Fibroblast of lung (primary cell): ENCODE measurements at regions not wholly inside any gene's neighbourhood (a gene's known extent, or its start where the extent isn't known, plus 50 kb on each side); places are given as distances from the start of the nearest gene placed in this dataset.

Experiments
- DNase-seq, 2 donors: peaks; one replicate each; pipeline versions ENCODE4 v3.0.0 to v3.0.0-alpha.2; 2010; ENCODE audit warnings: low read depth in 2 of 2
- H2AFZ ChIP-seq: 2 replicates; pipeline ENCODE4 v1.5.1; 2012; ENCODE audit warnings: low read length, control low read depth, inconsistent platforms
- H3K27ac ChIP-seq: 2 replicates; pipeline ENCODE4 v1.5.1; 2011; ENCODE audit warnings: low read length, control low read depth; ENCODE audit not compliant: insufficient read depth
- H3K27me3 ChIP-seq: 2 replicates; pipeline ENCODE4 v1.5.1; 2011; ENCODE audit warnings: mild to moderate bottlenecking, low read length; ENCODE audit not compliant: control insufficient read depth, insufficient read depth
- H3K36me3 ChIP-seq: 2 replicates; pipeline ENCODE4 v1.5.1; 2011; ENCODE audit warnings: low read length; ENCODE audit not compliant: control insufficient read depth, insufficient read depth
- H3K4me1 ChIP-seq: 2 replicates; pipeline ENCODE4 v1.5.1; 2011; ENCODE audit warnings: low read length; ENCODE audit not compliant: control insufficient read depth, insufficient read depth; ENCODE audit errors: extremely low read depth
- H3K4me2 ChIP-seq: 2 replicates; pipeline ENCODE4 v1.5.1; 2011; ENCODE audit warnings: low read length, control low read depth; ENCODE audit not compliant: insufficient read depth; ENCODE audit errors: extremely low read depth
- H3K4me3 ChIP-seq, 4 experiments: fragments of 200-600 bp in 1 of 4; sonication (generic) in 1 of 4; replicated peaks in 1 of 4; 2 replicates each; pipeline ENCODE4 v1.5.1; 2011 to 2016; ENCODE audit warnings: low read length in 4 of 4, low read depth in 3 of 4, mild to moderate bottlenecking in 3 of 4, control low read depth in 2 of 4, inconsistent platforms in 1 of 4, mixed read lengths in 1 of 4; ENCODE audit not compliant: insufficient read depth in 1 of 4; ENCODE audit errors: control extremely low read depth in 1 of 4
- H3K79me2 ChIP-seq: 2 replicates; pipeline ENCODE4 v1.5.1; 2012; ENCODE audit warnings: mild to moderate bottlenecking, low read length, inconsistent platforms; ENCODE audit not compliant: control insufficient read depth, insufficient read depth
- H3K9ac ChIP-seq: 2 replicates; pipeline ENCODE4 v1.5.1; 2011; ENCODE audit warnings: mild to moderate bottlenecking, low read length, control low read depth; ENCODE audit not compliant: insufficient read depth
- H3K9me3 ChIP-seq: 2 replicates; pipeline ENCODE4 v1.5.1; 2012; ENCODE audit warnings: low read depth, low read length; ENCODE audit not compliant: control insufficient read depth, insufficient read depth
- H4K20me1 ChIP-seq: 2 replicates; pipeline ENCODE4 v1.5.1; 2011; ENCODE audit warnings: low read length; ENCODE audit not compliant: control insufficient read depth, insufficient read depth; ENCODE audit errors: extremely low read depth
- EZH2 ChIP-seq: IDR thresholded peaks from 2 replicates; pipeline ENCODE4 v1.5.1; 2012; ENCODE audit warnings: low read length, control low read depth, mild to moderate bottlenecking; ENCODE audit errors: missing control alignments
- TF ChIP-seq, protein P1 (sequence below), 2 donors: IDR thresholded peaks in 1 of 2; conservative IDR thresholded peaks in 1 of 2; 1 replicate in 1 of 2; 2 replicates in 1 of 2; pipeline ENCODE4 v1.5.1; 2011 to 2012; ENCODE audit warnings: low read length in 2 of 2, control low read depth in 1 of 2, inconsistent platforms in 1 of 2, low read depth in 1 of 2, mild to moderate bottlenecking in 1 of 2

DNA sequence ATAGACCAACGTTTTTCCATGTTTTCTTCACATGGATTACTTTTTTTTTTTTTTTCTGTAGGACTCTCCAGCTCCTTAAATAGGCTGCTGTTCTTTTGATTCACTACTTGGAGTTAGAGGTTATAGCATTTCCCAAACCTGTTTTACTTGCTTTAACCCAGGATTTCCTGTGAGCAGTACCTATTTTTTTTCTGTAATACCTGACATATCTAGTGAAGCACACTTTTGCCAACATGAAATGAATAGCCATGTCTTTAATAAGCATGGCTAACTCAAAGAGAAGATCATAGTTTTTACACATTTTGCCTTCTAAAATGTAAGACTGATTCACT lies 137.0 kb downstream of the FOXA2 start:
- Histone ChIP-seq H3K36me3 (no peaks in the 10 kb centered on the region), H3K4me3 (no peak overlapping the region), H3K4me2 (no peak overlapping the region)

DNA sequence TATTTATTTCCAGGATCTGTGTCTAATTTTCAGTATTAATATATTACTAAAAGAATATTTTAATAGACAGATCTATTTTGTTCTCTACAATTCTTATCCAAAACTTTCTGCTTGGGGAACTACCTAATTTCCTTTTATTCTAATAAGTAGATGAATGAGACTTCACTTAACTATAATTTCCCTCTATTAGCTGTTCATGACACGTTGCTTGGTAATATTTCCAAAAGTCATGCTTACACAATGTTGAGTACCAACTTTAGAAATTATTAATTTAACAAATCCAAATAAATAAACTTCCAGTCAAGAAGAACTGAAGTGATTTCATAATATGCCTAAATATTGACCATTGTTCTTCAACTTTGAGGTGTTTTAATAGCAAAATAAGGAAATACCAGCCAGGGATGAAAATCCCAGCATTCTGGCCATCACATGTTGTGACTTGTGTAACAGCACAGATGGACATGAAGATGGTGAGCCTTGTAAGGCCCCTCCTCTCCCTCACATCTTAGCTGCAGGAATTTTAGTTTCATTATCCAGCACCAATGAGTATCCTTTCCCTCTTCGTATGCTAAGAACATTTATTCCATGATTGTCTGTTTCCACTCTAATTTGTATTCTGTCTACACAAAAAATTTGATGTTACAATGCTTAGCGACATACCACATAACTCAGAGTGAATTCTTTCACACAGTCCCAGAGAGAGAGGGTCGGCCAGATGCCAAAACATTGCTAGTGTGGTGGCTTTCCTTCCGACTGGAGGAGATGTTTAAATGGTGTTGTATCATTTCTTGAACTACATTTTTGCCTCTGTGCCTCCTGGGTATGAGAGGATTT lies 137.5 kb downstream of the FOXA2 start:
- no peaks in the 10 kb centered on the region for H4K20me1 ChIP-seq
- H3K9me3 ChIP-seq = no peaks in the 10 kb centered on the region
- H3K4me3 ChIP-seq = no peak overlapping the region
- H3K4me2 ChIP-seq = no peak overlapping the region
- no peak overlapping the region for H3K9ac ChIP-seq
- no peak overlapping the region for H3K27ac ChIP-seq
- H3K27me3 ChIP-seq = no peaks in the 10 kb centered on the region
- no peak for DNase-seq
- H2AFZ ChIP-seq = no peak overlapping the region
- H3K79me2 ChIP-seq = no peaks in the 10 kb centered on the region
- H3K36me3 ChIP-seq = no peaks in the 10 kb centered on the region
- no peaks in the 10 kb centered on the region for H3K4me1 ChIP-seq
- no peak for TF ChIP-seq EZH2
- TF ChIP-seq, protein P1, sequence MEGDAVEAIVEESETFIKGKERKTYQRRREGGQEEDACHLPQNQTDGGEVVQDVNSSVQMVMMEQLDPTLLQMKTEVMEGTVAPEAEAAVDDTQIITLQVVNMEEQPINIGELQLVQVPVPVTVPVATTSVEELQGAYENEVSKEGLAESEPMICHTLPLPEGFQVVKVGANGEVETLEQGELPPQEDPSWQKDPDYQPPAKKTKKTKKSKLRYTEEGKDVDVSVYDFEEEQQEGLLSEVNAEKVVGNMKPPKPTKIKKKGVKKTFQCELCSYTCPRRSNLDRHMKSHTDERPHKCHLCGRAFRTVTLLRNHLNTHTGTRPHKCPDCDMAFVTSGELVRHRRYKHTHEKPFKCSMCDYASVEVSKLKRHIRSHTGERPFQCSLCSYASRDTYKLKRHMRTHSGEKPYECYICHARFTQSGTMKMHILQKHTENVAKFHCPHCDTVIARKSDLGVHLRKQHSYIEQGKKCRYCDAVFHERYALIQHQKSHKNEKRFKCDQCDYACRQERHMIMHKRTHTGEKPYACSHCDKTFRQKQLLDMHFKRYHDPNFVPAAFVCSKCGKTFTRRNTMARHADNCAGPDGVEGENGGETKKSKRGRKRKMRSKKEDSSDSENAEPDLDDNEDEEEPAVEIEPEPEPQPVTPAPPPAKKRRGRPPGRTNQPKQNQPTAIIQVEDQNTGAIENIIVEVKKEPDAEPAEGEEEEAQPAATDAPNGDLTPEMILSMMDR (conservative IDR thresholded peaks at IDR 0.05 in 1 of 2, IDR thresholded peaks at IDR 0.05 in 1 of 2; ENCODE audit: low read depth in 1 of 2, low read length in 2 of 2) = no peak

More for the DNA sequence above, 137.0 kb downstream of the FOXA2 start:
- H3K9ac ChIP-seq = no peak overlapping the region
- TF ChIP-seq, protein P1 (conservative IDR thresholded peaks at IDR 0.05 in 1 of 2, IDR thresholded peaks at IDR 0.05 in 1 of 2; ENCODE audit: low read depth in 1 of 2, low read length in 2 of 2) = no peak
- no peak for TF ChIP-seq EZH2
- H3K79me2 ChIP-seq = no peaks in the 10 kb centered on the region
- no peaks in the 10 kb centered on the region for H3K27me3 ChIP-seq
- H3K9me3 ChIP-seq = no peaks in the 10 kb centered on the region
- no peaks in the 10 kb centered on the region for H4K20me1 ChIP-seq
- no peak overlapping the region for H2AFZ ChIP-seq
- no peak overlapping the region for H3K27ac ChIP-seq
- DNase-seq = no peak
- H3K4me1 ChIP-seq = no peaks in the 10 kb centered on the region

DNA sequence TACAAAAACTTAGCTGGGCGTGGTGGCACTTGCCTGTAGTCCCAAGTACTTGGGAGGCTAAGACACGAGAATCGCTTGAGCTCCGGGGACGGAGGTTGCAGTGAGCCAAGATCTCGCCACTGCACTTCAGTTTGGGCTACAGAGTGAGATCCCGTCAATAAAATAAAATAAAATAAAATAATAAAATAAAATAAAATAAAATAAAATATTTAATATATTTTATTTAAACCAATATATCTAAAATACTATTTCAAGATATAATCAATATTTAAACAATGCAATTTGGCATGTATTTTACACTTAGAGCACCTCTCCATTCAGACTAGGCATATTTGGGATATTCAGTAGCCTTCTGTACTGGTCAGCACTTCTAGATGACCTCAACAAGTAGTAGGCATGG lies 142.1 kb downstream of the FOXA2 start:
- Histone ChIP-seq H3K27ac (no peak overlapping the region), H3K9me3 (no peaks in the 10 kb centered on the region), H3K4me3 (no peak overlapping the region), H3K4me1 (no peaks in the 10 kb centered on the region), H3K4me2 (no peak overlapping the region), H3K27me3 (no peaks in the 10 kb centered on the region), H2AFZ (no peak overlapping the region), H3K79me2 (no peaks in the 10 kb centered on the region), H3K9ac (no peak overlapping the region), H4K20me1 (no peaks in the 10 kb centered on the region), H3K36me3 (no peaks in the 10 kb centered on the region)
- TF ChIP-seq, protein P1 (conservative IDR thresholded peaks at IDR 0.05 in 1 of 2, IDR thresholded peaks at IDR 0.05 in 1 of 2; ENCODE audit: low read depth in 1 of 2, low read length in 2 of 2) = no peak
- TF ChIP-seq EZH2 = no peak
- DNase-seq = no peak
